HG02610 (cell line): ENCODE measurements at regions not wholly inside any gene's neighbourhood (a gene's known extent, or its start where the extent isn't known, plus 50 kb on each side); places are given as distances from the start of the nearest gene placed in this dataset.

Experiments
- ATAC-seq: cut with Tn5 transposase; IDR thresholded peaks from one replicate; pipeline ENCODE4 v1.9.1; 2021; ENCODE audit warnings: mild to moderate bottlenecking, moderate library complexity; ENCODE audit not compliant: unreplicated experiment

DNA sequence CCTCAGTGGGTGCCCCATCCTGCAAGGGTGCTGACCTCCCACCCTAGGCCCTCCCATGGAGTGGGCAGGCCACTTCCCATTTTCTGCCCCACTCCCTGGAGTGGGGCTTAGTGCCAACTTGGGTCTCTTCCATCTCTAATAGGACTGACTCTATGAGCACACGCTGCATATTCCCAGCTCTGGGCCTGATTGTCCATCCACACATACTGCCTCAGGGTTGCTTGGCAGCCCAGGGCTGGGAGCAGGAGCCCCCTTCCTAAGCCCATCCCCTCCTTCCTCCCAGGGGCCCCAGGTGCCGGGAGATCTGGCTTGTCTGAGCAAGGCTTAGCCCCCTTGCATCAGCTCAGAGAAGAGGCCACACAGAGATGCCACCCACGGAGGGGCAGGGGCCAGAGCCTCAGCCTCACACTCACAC, 55.1 kb downstream of the PJA1 start:
- no peak for ATAC-seq

DNA sequence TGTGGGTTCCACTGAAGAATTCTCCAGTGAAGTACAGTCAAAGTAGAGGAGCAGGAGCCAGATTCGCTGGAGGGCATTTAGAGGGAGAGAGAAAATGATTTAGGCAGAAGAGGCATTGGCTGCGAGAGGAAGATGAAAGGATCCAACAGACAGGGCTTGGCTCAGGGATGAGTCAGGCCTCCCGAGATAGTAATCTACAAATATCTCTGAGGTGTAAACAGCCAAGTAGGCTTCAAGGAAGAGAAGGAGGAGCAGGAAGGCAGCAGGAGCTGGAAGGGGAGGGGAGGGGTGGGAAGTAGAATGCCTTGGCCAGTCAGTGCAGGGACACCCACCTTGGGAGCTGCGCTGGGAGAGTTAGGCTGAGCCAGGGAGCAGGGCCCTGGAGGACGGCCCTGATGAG, 55.5 kb downstream of the PJA1 start:
- no peak for ATAC-seq

GRCh38 chrX:69109036-69109663, 56.1 kb downstream of the PJA1 start:
- no peak for ATAC-seq

GRCh38 chrX:69107747-69108401, 57.4 kb downstream of the PJA1 start:
- ATAC-seq = no peak

- no peak for ATAC-seq
These were observed 58.0 kb downstream of the PJA1 start for GRCh38 chrX:69107231-69107739.

- ATAC-seq = no peak
These were observed 60.4 kb downstream of the PJA1 start for GRCh38 chrX:69104756-69105434.

- ATAC-seq = no peak
These were observed 61.7 kb downstream of the PJA1 start for GRCh38 chrX:69103539-69103938.

- ATAC-seq = no peak
These were observed 62.5 kb downstream of the PJA1 start for GRCh38 chrX:69102612-69103194.

GRCh38 chrX:69101683-69102251, 63.5 kb downstream of the PJA1 start:
- no peak for ATAC-seq

GRCh38 chrX:69100478-69100877, 64.8 kb downstream of the PJA1 start:
- ATAC-seq = no peak

GRCh38 chrX:69097451-69098236, 67.6 kb downstream of the PJA1 start:
- ATAC-seq = no peak

- ATAC-seq = no peak
These were observed 68.3 kb downstream of the PJA1 start for GRCh38 chrX:69096963-69097362.

DNA sequence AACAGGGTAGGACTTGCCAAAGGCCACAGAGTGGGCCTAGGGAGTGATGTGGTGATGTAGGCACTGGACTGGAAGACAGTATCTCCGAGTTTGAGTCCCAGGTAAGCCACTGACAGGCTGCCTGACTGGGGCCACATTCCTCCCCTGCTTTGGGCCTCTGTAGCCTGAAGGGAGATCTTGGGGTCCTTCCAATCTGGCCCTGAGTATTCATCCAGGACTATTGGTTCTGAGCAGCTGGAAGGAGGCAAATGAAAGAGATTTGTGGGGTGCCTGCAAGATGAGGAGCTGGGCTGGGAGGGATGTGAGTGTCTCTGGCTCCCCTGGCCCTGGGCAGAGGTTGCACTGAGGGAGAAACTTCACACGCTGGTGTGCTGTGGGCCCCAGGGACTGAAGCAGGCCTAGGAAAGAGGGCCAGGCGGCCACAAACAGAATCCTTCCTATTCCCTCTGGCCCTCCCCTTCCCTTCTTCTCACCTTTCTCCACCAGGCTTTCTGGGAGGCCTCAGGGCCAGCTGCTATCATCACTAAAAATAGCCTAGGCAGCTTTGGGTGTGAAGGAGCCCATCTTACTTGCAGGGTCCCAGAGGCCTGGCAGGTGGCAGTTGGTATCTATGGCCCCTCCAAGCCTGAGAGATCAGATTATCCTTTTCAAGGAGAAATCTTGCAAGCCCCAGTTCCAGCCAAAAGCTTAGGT, 70.1 kb downstream of the PJA1 start:
- ATAC-seq = no peak

GRCh38 chrX:69093960-69094871, 71.0 kb downstream of the PJA1 start:
- ATAC-seq = no peak

DNA sequence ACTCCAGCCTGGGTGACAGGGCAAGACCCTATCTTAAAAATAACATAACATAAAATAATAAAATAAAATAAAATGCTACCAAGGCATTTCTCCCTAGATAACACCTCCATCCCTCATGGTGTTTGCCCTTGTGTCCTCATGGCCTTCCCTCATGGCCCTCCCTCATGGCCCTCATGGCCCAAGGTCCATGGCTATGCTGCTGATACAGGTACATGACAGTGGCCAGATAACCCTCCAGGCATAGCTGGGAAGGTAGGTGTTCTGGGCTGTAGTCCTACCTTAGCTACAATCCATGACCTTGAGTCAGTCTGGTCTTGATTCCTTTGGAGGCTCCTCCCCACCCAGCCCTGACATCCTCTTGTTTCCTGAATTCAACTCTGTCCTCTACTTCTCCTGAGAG, 75.2 kb downstream of the PJA1 start:
- no peak for ATAC-seq

- ATAC-seq = no peak
These were observed 76.0 kb downstream of the PJA1 start for GRCh38 chrX:69089203-69089602.

DNA sequence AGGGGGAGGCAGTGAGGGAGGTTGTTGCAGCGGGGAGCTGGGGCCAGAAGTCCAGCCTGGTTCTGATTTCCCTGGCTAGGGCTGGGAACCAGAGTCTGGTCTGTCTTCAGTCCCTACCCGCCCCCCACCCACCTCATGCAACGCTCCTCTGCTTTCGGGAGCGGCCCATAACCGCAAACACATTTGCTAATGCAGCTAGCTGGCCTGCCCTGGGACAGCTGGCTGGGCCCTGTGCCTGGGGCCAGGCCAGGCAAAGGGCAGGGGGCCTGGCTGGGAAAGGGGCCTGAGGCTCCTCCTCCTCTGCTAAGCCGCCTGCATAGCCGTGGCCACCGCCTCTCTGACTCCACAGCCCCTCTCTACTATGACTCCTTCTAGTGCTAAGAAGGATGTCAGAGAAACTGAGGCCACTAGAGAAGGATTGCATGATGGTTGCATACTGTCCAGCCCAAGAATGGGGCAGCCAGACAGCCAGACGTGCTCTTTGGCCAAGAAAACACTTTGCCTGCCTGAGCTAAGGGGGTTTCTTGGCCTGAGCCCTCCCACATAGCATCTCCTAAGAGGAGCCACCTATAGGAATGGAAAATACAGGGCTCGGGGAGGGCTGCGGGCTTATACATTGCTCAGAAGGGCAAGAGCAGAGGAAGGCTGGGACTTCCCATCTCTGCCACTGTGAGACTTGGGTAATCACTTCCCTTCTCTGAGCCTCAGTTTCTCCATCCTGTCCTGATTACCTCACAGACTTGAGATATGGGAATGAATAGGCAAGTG, 76.9 kb downstream of the PJA1 start:
- ATAC-seq = no peak

DNA sequence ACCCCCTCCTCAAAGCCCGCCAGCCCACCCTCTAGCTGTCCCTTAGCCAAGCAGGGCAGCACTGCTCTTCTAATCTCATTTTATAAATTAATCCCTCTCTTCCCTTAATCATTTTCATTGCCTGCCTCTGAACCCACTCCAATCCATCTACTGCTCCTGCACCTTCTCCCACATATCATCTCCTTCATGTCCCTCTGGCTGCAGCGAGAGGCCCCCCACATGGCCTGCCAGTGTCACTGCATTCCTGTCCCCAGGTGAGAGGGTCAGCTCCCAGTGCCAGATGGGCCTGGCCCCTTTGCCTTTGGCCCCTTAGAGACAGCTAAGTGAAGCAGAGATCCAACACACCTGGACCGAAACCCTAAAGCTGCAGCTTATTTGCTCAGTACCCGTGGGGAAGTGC, 79.4 kb downstream of the PJA1 start:
- ATAC-seq = no peak
